ENCODE measurements at regions not wholly inside any gene's neighbourhood (a gene's known extent, or its start where the extent isn't known, plus 50 kb on each side); places are given as distances from the start of the nearest gene placed in this dataset.
"Not testable (repeated sequence)": the region's sequence is repeated elsewhere in the genome, so short reads cannot be mapped to it uniquely, and the experiment has no call there.

GRCh38 chrX:43225626-43226328 is 430.3 kb upstream of the MAOA start:
- DNase-seq (ENCODE audit: low spot score): no peak

DNA sequence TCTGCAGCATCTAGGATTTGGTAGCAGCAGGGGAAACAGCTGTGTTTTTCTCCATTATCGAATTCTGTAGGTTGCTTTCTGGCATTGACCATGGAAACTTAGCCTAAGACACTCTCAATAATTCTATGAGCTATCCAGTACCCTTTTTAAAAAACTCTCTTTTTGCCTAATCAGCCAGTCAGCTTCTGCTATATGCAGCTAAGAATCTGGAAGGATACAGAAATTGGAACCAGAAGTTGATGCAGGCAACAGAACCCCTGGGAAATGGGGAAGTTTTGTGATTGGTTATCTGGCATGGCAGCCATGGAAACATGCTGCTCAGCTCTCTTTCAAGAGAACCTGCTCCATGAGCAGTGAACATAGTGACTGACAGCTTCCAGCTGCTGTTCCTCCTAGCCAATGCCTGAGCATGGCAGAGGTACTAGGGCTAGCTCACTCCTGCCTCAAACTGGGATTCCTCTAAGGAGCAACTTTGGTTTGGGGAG is 417.6 kb upstream of the MAOA start:
- no peak for DNase-seq (ENCODE audit: low spot score)

GRCh38 chrX:43239356-43239755 is 416.7 kb upstream of the MAOA start:
- DNase-seq (ENCODE audit: low spot score): no peak

- no peak for DNase-seq (ENCODE audit: low spot score)
Measured at GRCh38 chrX:43255596-43255995, 400.5 kb upstream of the MAOA start.

GRCh38 chrX:43266487-43266886 is 389.6 kb upstream of the MAOA start:
- no peak for DNase-seq (ENCODE audit: low spot score)

GRCh38 chrX:43267652-43268051 is 388.4 kb upstream of the MAOA start:
- DNase-seq (ENCODE audit: low spot score): no peak

- DNase-seq (ENCODE audit: low spot score): peak; percentile 54
Measured at GRCh38 chrX:43269201-43269600, 386.9 kb upstream of the MAOA start.

DNA sequence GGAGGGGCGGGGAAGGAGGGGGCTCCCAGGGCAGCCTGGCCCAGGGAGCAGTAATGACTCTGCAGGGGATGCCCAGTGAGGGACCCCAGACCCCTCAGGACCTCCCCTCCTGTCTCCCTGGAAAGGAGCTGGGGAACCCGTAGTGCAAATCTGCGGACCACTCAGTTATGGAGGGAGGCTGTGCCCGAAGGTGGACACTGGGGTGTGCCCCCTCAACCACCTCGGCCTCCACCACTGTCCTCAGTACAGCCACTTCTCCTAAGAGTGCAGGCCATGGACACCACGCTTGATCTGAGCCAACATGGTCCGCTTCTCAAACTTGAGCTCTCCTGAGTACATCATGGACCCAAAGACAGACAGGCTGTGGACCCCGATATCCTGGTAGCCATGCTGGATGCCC is 378.2 kb upstream of the MAOA start:
- no peak for DNase-seq (ENCODE audit: low spot score)

DNA sequence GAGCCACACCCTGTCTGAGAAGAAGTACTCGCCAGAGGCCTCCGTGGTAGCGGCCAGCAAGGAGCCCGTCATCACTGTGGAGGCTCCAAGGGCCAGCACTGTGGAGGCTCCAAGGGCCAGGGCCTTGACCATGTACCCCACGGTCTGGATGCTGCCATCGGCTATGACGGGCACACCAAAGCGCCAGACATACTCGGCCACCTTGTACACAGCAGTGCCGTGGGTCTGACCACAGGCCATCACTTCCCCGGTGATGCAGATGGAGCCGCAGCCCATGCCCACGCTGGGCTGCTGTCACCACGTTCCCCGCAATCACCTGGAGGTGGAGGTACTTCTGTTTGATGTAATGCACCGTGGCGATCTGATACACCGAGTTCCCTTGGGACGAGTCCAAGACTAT is 377.7 kb upstream of the MAOA start:
- DNase-seq (ENCODE audit: low spot score): no peak

- DNase-seq (ENCODE audit: low spot score): no peak
Measured at GRCh38 chrX:43279341-43279808, 376.7 kb upstream of the MAOA start.

DNA sequence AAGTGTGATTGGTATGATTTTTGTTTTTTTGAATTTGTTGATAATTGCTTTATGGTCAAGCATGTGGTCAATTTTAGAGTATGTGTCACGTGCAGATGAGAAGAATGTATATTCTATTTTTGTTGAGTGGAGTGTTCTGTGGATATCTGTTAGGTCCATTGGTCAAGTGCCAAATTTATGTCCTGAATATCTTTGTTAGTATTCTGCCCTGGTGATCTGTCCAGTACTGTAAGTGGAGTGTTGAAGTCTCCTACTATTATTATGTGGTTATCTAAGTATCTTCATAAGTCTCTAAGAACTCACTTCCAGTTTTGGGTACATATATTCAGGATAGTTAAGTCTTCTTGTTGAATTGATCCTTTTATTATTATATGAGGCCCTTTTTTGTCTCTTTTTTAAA is 372.9 kb upstream of the MAOA start:
- DNase-seq (ENCODE audit: low spot score): no peak

DNA sequence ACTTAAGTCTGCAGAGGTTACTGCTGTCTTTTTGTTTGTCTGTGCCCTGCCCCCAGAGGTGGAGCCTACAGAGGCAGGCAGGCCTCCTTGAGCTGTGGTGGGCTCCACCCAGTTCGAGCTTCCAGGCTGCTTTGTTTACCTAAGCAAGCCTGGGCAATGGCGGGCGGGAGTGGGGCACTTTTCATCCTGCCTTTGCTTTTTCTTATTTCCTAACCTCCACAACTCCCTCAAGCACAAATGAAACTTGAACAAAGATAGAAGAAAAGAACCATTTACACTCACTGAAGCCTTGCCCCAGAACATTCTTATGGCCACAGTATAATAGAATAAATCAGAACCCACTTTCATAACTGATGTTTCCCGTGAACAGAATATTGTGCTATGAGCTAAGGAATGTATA is 344.5 kb upstream of the MAOA start:
- DNase-seq (ENCODE audit: low spot score): not testable (repeated sequence)

GRCh38 chrX:43313035-43313434 is 343.1 kb upstream of the MAOA start:
- DNase-seq (ENCODE audit: low spot score): peak; percentile 3

- DNase-seq (ENCODE audit: low spot score): no peak
Measured at GRCh38 chrX:43314525-43314924, 341.6 kb upstream of the MAOA start.

DNA sequence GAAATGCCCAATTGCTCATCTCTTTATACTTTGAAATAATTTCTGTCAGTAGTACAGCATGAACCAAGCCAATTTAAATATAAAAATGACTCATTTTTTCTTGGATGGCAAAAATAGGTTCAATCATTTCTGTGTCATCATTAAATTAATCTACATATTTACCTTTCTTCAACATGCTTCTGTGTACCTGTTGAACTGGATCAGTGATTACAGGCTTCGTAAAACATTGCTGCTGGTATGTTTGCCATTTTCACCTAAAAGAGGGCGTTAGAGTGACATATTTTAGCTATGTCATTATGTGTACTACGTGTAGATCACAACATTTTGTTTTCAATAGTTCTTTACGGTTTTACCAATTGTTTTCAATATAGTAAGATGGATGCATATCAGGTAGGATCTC is 340.5 kb upstream of the MAOA start:
- no peak for DNase-seq (ENCODE audit: low spot score)

- DNase-seq (ENCODE audit: low spot score): no peak
Measured at GRCh38 chrX:43316146-43316545, 340.0 kb upstream of the MAOA start.

GRCh38 chrX:43317378-43317777 is 338.7 kb upstream of the MAOA start:
- DNase-seq (ENCODE audit: low spot score): no peak

DNA sequence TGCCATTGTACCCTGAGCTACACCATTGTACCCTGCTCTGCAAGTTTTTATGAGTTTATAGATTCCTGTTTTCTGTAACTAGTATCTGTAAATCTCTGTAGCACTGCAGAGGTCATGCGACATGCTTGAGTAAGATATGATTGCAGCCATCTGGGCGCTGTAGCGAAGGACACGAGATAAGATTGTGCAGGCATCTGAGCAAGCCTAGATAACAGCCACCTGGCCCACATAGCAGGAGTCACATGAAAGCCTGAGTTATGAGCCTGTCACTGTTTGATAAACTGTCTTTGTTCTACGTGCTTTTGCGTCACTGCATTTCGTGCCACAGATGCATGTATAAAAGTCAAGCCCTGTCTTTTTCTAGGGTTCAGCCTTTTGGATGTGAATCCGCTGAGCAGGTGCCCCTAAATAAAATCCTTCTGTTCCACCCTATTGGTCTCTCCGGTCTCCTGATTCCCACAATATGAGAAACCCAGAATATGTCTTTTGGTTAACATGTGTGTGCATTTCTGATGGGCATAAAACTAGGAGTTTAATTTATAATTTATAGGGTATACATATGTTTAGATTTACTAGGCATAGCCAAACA is 327.6 kb upstream of the MAOA start:
- no peak for DNase-seq (ENCODE audit: low spot score)

GRCh38 chrX:43333543-43333942 is 322.6 kb upstream of the MAOA start:
- no peak for DNase-seq (ENCODE audit: low spot score)

GRCh38 chrX:43345166-43345565 is 310.9 kb upstream of the MAOA start:
- no peak for DNase-seq (ENCODE audit: low spot score)

DNA sequence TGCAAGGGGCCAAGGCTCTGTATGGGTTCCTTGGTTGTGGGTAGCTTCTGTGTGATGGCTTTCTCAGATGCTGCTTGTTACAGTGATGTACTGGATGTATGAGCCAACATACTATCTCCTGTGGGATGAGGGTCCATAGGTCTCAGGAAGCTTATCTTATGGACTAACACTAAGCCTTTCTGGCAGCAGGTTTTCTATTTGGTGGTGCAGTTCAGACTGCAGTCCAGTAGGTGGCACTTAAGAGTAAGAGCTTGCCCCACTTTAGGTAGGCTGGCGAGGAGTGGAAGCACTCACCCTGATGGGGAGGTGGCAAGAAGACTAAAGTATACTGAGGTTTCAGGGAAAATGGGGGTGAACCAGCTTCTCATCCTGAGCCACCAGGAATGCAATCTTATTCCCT is 306.7 kb upstream of the MAOA start:
- DNase-seq (ENCODE audit: low spot score): peak; percentile 28

DNA sequence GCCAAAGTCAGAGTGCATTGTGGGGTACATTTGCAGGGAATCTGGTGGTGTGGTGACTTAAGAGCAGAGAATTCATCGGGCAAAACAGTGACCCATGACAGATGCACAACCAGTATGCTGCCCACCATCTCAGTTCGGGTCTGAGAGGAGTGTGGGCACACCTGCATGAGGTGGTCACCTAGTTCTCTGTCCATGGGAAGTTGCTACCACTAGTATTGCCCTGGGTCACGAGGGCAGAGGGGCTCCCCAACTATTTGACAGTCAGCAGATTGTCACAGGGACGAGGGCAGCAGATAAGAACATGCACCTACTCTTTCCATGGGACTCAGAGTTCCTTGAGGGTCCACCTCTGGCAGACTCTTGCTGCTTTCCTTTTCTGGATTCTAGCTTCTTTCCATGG is 305.2 kb upstream of the MAOA start:
- DNase-seq (ENCODE audit: low spot score): no peak

DNA sequence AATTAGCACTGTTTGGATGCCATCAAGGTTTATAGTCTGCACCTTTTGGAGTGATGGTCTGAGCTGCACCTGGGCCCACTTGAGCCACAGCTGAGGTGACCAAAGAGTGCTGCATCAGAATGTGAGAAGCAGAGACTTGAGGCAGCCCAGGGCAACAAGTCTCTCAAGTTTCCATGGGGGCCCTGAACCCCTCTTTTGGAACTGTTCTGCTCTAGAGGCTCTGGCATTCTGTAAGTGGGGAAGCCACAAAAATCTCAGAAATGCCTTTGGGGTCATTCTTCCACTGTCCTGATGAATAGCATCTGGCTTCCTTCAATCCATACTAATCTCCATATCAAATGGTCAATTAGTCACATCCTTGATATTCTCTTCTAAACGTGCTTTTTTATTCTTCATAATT is 298.4 kb upstream of the MAOA start:
- DNase-seq (ENCODE audit: low spot score): no peak

- DNase-seq (ENCODE audit: low spot score): no peak
Measured at GRCh38 chrX:43373032-43373431, 283.1 kb upstream of the MAOA start.
